SK-N-SH (cell line): ENCODE measurements at regions not wholly inside any gene's neighbourhood (a gene's known extent, or its start where the extent isn't known, plus 50 kb on each side); places are given as distances from the start of the nearest gene placed in this dataset.

ENCODE experiments used
- CTCF ChIA-PET: fragments of 300-600, 350-600 bp; formaldehyde crosslinking; extraction: SDS; loops from one replicate; lab custom pipeline; 2021; lab: Yijun Ruan, JAX
- POLR2A ChIA-PET: fragments of 350-600 bp; sonication (Branson Sonifier 250); formaldehyde crosslinking; extraction: SDS; loops from one replicate; lab custom pipeline; 2020; ENCODE audit warnings: antibody characterized with exemption, inconsistent platforms; lab: Yijun Ruan, JAX
- DNase-seq: peaks from one replicate; pipeline ENCODE4 v3.0.0; 2012
- H2AFZ ChIP-seq: fragments of 200-600 bp; sonication (generic); 2 replicates; pipeline ENCODE4 v1.8.1; 2016; ENCODE audit warnings: antibody characterized with exemption, mild to moderate bottlenecking, low read depth
- H3F3A ChIP-seq: fragments of 200-600 bp; sonication (generic); replicated peaks from 2 replicates; pipeline ENCODE3; 2016; ENCODE audit warnings: antibody characterized with exemption, mild to moderate bottlenecking; ENCODE audit not compliant: insufficient read depth
- H3K27ac ChIP-seq, 2 experiments: fragments of 200-500 bp in 1 of 2; fragments of 200-600 bp in 1 of 2; sonication (Bioruptor generic) in 1 of 2; sonication (generic), shearing (Covaris generic) in 1 of 2; 2 replicates each; pipeline versions ENCODE4 v1.5.1 to v1.6.1; 2014 to 2016; ENCODE audit warnings: low read depth in 2 of 2, inconsistent platforms in 1 of 2, low read length in 1 of 2, mild to moderate bottlenecking in 1 of 2, mixed read lengths in 1 of 2
- H3K27me3 ChIP-seq: fragments of 200-600 bp; sonication (generic), shearing (Covaris generic); 2 replicates; pipeline ENCODE4 v1.6.1; 2016; ENCODE audit warnings: mixed run types; ENCODE audit not compliant: insufficient read depth
- H3K36me3 ChIP-seq, 2 experiments: fragments of 200-500 bp in 1 of 2; fragments of 200-600 bp in 1 of 2; sonication (Bioruptor generic) in 1 of 2; sonication (generic) in 1 of 2; replicated peaks in 1 of 2; 2 replicates each; pipeline versions ENCODE3 to v1.5.1; 2014 to 2016; ENCODE audit warnings: low read length in 1 of 2, mild to moderate bottlenecking in 1 of 2; ENCODE audit not compliant: insufficient read depth in 2 of 2, control insufficient read depth in 1 of 2
- H3K4me1 ChIP-seq, 2 experiments: fragments of 200-500 bp in 1 of 2; fragments of 200-600 bp in 1 of 2; sonication (Bioruptor generic) in 1 of 2; sonication (generic), shearing (Covaris generic) in 1 of 2; 2 replicates each; pipeline versions ENCODE4 v1.5.1 to v1.6.1; 2014 to 2016; ENCODE audit warnings: low read depth in 1 of 2, low read length in 1 of 2, mixed run types in 1 of 2; ENCODE audit not compliant: insufficient read depth in 2 of 2, control insufficient read depth in 1 of 2
- H3K4me2 ChIP-seq: fragments of 200-600 bp; sonication (generic), shearing (Covaris generic); 2 replicates; pipeline ENCODE4 v1.6.1; 2017; ENCODE audit warnings: mixed run types
- H3K4me3 ChIP-seq, 2 experiments: fragments of 200-500 bp in 1 of 2; fragments of 200-600 bp in 1 of 2; sonication (Bioruptor generic) in 1 of 2; sonication (generic), shearing (Covaris generic) in 1 of 2; 2 replicates each; pipeline versions ENCODE4 v1.5.1 to v1.8.1; 2014 to 2016; ENCODE audit warnings: low read depth in 2 of 2, inconsistent platforms in 1 of 2, low read length in 1 of 2, mild to moderate bottlenecking in 1 of 2, mixed read lengths in 1 of 2, moderate library complexity in 1 of 2
- H3K79me2 ChIP-seq: fragments of 200-600 bp; sonication (generic); 2 replicates; pipeline ENCODE4 v1.8.1; 2017; ENCODE audit warnings: mild to moderate bottlenecking; ENCODE audit not compliant: insufficient read depth
- H3K9ac ChIP-seq: fragments of 200-600 bp; sonication (generic); 2 replicates; pipeline ENCODE4 v1.6.1; 2017; ENCODE audit warnings: mixed run types
- H3K9me2 ChIP-seq: fragments of 200-600 bp; sonication (generic); 2 replicates; pipeline ENCODE4 v1.6.1; 2017; ENCODE audit warnings: mixed run types
- H3K9me3 ChIP-seq: fragments of 200-600 bp; sonication (generic); 2 replicates; pipeline ENCODE4 v1.6.1; 2017; ENCODE audit warnings: mixed run types, mild to moderate bottlenecking, moderate library complexity
- H4K20me1 ChIP-seq: fragments of 200-600 bp; sonication (generic); 2 replicates; pipeline ENCODE4 v1.6.1; 2017; ENCODE audit warnings: mild to moderate bottlenecking, mixed run types; ENCODE audit not compliant: insufficient read depth
- CHD2 ChIP-seq: fragments of 150-350 bp; IDR thresholded peaks from 2 replicates; pipeline ENCODE4 v1.6.1; 2018; ENCODE audit warnings: low read length; ENCODE audit not compliant: partially characterized antibody
- EP300 ChIP-seq, 2 experiments: IDR thresholded peaks; 2 replicates each; pipeline versions ENCODE4 v1.4.0 to v1.6.1; 2012; ENCODE audit warnings: borderline replicate concordance in 1 of 2, low read depth in 1 of 2, low read length in 1 of 2
- EZH2phosphoT487 ChIP-seq: fragments of 200-600 bp; sonication (generic); IDR thresholded peaks from 2 replicates; pipeline ENCODE4 v1.6.1; 2017; ENCODE audit warnings: low read depth, mixed run types, mild to moderate bottlenecking, antibody characterized with exemption, moderate library complexity, borderline replicate concordance
- FOSL2 ChIP-seq: IDR thresholded peaks from 2 replicates; pipeline ENCODE4 v1.4.0; 2012; ENCODE audit warnings: low read depth, mild to moderate bottlenecking, moderate library complexity, borderline replicate concordance
- GABPA ChIP-seq: IDR thresholded peaks from 2 replicates; pipeline ENCODE4 v1.4.0; 2012; ENCODE audit warnings: low read depth, mild to moderate bottlenecking
- GATA2 ChIP-seq: sonication (generic); formaldehyde crosslinking; IDR thresholded peaks from 2 replicates; pipeline ENCODE4 v1.5.0; 2020; ENCODE audit warnings: mild to moderate bottlenecking, missing genetic modification reagents
- IRF3 ChIP-seq: fragments of 150-350 bp; IDR thresholded peaks from 2 replicates; pipeline ENCODE4 v1.6.1; 2016; ENCODE audit warnings: mild to moderate bottlenecking, low read depth, low read length
- MAX ChIP-seq: IDR thresholded peaks from 2 replicates; pipeline ENCODE4 v1.4.0; 2012; ENCODE audit warnings: low read depth
- MEF2A ChIP-seq: IDR thresholded peaks from 2 replicates; pipeline ENCODE4 v1.4.0; 2012; ENCODE audit warnings: low read depth, borderline replicate concordance
- MXI1 ChIP-seq: IDR thresholded peaks from 2 replicates; pipeline ENCODE4 v1.6.1; 2012; ENCODE audit warnings: mild to moderate bottlenecking, low read depth, low read length, improper control_type of control experiment
- NFIC ChIP-seq: IDR thresholded peaks from 2 replicates; pipeline ENCODE4 v1.4.0; 2012; ENCODE audit warnings: borderline replicate concordance
- PBX3 ChIP-seq: IDR thresholded peaks from 2 replicates; pipeline ENCODE4; 2012
- RFX5 ChIP-seq: IDR thresholded peaks from 2 replicates; pipeline ENCODE4 v1.6.1; 2012; ENCODE audit warnings: mild to moderate bottlenecking, improper control_type of control experiment, low read length
- SIN3A ChIP-seq: IDR thresholded peaks from 2 replicates; pipeline ENCODE4 v1.6.1; 2012; ENCODE audit warnings: low read depth, mild to moderate bottlenecking, low read length, moderate library complexity, borderline replicate concordance
- SMC3 ChIP-seq: IDR thresholded peaks from 2 replicates; pipeline ENCODE4 v1.6.1; 2012; ENCODE audit warnings: low read depth, low read length, improper control_type of control experiment
- TAF1 ChIP-seq: IDR thresholded peaks from 2 replicates; pipeline ENCODE4 v1.6.1; 2012; ENCODE audit warnings: low read depth, mild to moderate bottlenecking, low read length, moderate library complexity, borderline replicate concordance
- TCF12 ChIP-seq: IDR thresholded peaks from 2 replicates; pipeline ENCODE4 v1.4.0; 2012
- TEAD4 ChIP-seq: IDR thresholded peaks from 2 replicates; pipeline ENCODE4 v1.4.0; 2012; ENCODE audit warnings: mild to moderate bottlenecking, borderline replicate concordance; ENCODE audit not compliant: insufficient read depth
- USF1 ChIP-seq: IDR thresholded peaks from 2 replicates; pipeline ENCODE4 v1.4.0; 2012; ENCODE audit warnings: low read depth, borderline replicate concordance
- ZBTB33 ChIP-seq: IDR thresholded peaks from 2 replicates; pipeline ENCODE4 v1.4.0; 2012; ENCODE audit warnings: low read depth, borderline replicate concordance
- WGBS: methylation state at CpG from one replicate; pipeline ENCODE4 v1.1.6; 2017; ENCODE audit warnings: low lambda C conversion rate; 5-methylcytosine and 5-hydroxymethylcytosine counted together

GRCh38 chr6:10060004-10060403 lies 354.9 kb downstream of the TFAP2A start:
- Histone ChIP-seq H3K9ac (no peak overlapping the region), H3K4me3 (no peak overlapping the region), H3K4me1 (no peaks in the 10 kb centered on the region), H2AFZ (no peak overlapping the region), H3K27me3 (no peaks in the 10 kb centered on the region), H3K36me3 (no peaks in the 10 kb centered on the region), H3K79me2 (no peaks in the 10 kb centered on the region), H3K9me3 (no peaks in the 10 kb centered on the region), H3F3A (no peaks in the 10 kb centered on the region), H3K4me2 (no peak overlapping the region), H3K9me2 (no peaks in the 10 kb centered on the region), H4K20me1 (no peaks in the 10 kb centered on the region), H3K27ac (no peak overlapping the region)
- WGBS = 9% methylated on average over 2 of the region's 2 CpGs
- DNase-seq = no peak
- TF ChIP-seq USF1 (no peak), TAF1 (no peak), SIN3A (no peak), CHD2 (no peak), SMC3 (no peak), RFX5 (no peak), ZBTB33 (no peak), IRF3 (no peak), TEAD4 (no peak), FOSL2 (no peak)
- ChIA-PET CTCF (no interaction called here), POLR2A (no interaction called here)

GRCh38 chr6:10054672-10055071 lies 360.2 kb downstream of the TFAP2A start:
- Histone ChIP-seq H3K4me2 (no peak overlapping the region), H3K9ac (no peak overlapping the region), H3K9me3 (no peaks in the 10 kb centered on the region), H2AFZ (no peak overlapping the region), H3K36me3 (no peaks in the 10 kb centered on the region), H3K79me2 (no peaks in the 10 kb centered on the region), H3K9me2 (no peaks in the 10 kb centered on the region), H3K4me1 (no peaks in the 10 kb centered on the region), H4K20me1 (no peaks in the 10 kb centered on the region), H3K27ac (no peak overlapping the region), H3K4me3 (no peak overlapping the region), H3F3A (no peaks in the 10 kb centered on the region), H3K27me3 (no peaks in the 10 kb centered on the region)
- DNase-seq = no peak
- CTCF ChIA-PET = no interaction called here
- POLR2A ChIA-PET = no interaction called here
- TF ChIP-seq EZH2phosphoT487 (no peak), CHD2 (no peak), TEAD4 (no peak), MEF2A (no peak), MXI1 (no peak), GATA2 (CRISPR knock-in tag) (no peak), TCF12 (no peak), EP300 (IDR thresholded peaks at IDR 0.05; ENCODE audit: borderline replicate concordance in 1 of 2, low read depth in 1 of 2, low read length in 1 of 2) (no peak), MAX (no peak), GABPA (no peak), FOSL2 (no peak), NFIC (no peak), PBX3 (no peak), ZBTB33 (no peak), IRF3 (no peak)
